Naive thymus-derived CD8-positive, alpha-beta T cell (primary cell): ENCODE measurements at regions not wholly inside any gene's neighbourhood (a gene's known extent, or its start where the extent isn't known, plus 50 kb on each side); places are given as distances from the start of the nearest gene placed in this dataset.

Source experiments
- ATAC-seq, 2 donors: fragments of 150-1000 bp; cut with Tn5 transposase in 1 of 2; sonication (Bioruptor Pico), chemical (Tn5 transposase) in 1 of 2; 1 replicate in 1 of 2; 2 replicates in 1 of 2; pipeline ENCODE4 v1.10.0; 2021; ENCODE audit warnings: mild to moderate bottlenecking in 2 of 2, moderate library complexity in 2 of 2
- POLR2A ChIA-PET: fragments of 350-600 bp; sonication (Branson Sonifier 250); formaldehyde crosslinking; loops from one replicate; lab custom pipeline; 2021; ENCODE audit warnings: antibody characterized with exemption; lab: Charles Lee
- DNase-seq, 10 donors: peaks; one replicate each; pipeline versions ENCODE4 v3.0.0 to v3.0.0-alpha.2; 2020 to 2022
- H3K27ac Mint-ChIP-seq, 10 donors: one replicate each; pipeline ENCODE4 v1.8.0; 2020 to 2022; ENCODE audit warnings: mild to moderate bottlenecking in 10 of 10, mixed read lengths in 10 of 10, moderate library complexity in 4 of 10, inconsistent platforms in 1 of 10
- H3K27me3 Mint-ChIP-seq, 5 donors: one replicate each; pipeline ENCODE4 v1.8.0; 2021 to 2022; ENCODE audit warnings: mixed read lengths in 5 of 5
- H3K36me3 Mint-ChIP-seq, 3 donors: one replicate each; pipeline ENCODE4 v1.8.0; 2020 to 2022; ENCODE audit warnings: mixed read lengths in 3 of 3, mild to moderate bottlenecking in 2 of 3, inconsistent platforms in 1 of 3
- H3K4me1 Mint-ChIP-seq, 4 donors: one replicate each; pipeline ENCODE4 v1.8.0; 2021 to 2022; ENCODE audit warnings: mixed read lengths in 4 of 4
- H3K4me3 Mint-ChIP-seq, 10 donors: one replicate each; pipeline ENCODE4 v1.8.0; 2020 to 2022; ENCODE audit warnings: mild to moderate bottlenecking in 10 of 10, mixed read lengths in 10 of 10, moderate library complexity in 6 of 10, inconsistent platforms in 1 of 10
- H3K9me3 Mint-ChIP-seq, 9 donors: one replicate each; pipeline ENCODE4 v1.8.0; 2020 to 2022; ENCODE audit warnings: mixed read lengths in 9 of 9, mild to moderate bottlenecking in 3 of 9, inconsistent platforms in 1 of 9, moderate library complexity in 1 of 9

DNA sequence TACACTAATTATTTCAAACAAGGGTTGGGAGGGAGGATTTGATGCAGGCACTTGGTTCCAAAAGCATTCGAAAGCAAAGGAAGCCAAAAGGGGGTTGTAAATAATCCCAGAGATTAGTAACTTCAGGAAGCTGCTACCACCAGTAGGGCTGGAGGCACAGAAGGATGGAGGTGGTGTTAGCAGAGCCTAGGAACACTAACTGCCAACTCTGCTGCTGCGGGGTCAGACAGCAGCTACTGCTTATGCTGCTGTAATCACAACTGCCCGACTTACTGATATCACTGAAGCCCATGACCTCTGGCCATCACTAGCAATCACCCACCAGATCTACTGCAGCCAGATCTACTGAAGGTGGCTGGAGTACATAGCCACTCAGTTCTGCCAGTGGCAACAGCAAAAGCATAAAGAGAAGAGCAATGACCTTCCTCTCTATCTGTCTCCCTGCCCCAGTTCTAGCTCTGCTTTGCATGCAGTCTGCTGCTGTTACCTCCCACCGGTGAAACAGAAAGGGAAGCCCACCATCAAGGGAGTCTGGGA is 408.5 kb downstream of the PLPP3 start:
- H3K4me1 Mint-ChIP-seq: peaks cover 0 to 2% (median 0%) of the 10 kb centered on the region in 4 donors
- no peak overlapping the region for H3K4me3 Mint-ChIP-seq
- H3K27me3 Mint-ChIP-seq: peaks cover 0 to 10% (median 5%) of the 10 kb centered on the region in 5 donors
- H3K9me3 Mint-ChIP-seq: peaks cover 0 to 7% (median 0%) of the 10 kb centered on the region in 9 donors
- POLR2A ChIA-PET: no interaction called here
- H3K27ac Mint-ChIP-seq: no peak overlapping the region
- ATAC-seq (no peak), DNase-seq (no peak)
- no peaks in the 10 kb centered on the region for H3K36me3 Mint-ChIP-seq

DNA sequence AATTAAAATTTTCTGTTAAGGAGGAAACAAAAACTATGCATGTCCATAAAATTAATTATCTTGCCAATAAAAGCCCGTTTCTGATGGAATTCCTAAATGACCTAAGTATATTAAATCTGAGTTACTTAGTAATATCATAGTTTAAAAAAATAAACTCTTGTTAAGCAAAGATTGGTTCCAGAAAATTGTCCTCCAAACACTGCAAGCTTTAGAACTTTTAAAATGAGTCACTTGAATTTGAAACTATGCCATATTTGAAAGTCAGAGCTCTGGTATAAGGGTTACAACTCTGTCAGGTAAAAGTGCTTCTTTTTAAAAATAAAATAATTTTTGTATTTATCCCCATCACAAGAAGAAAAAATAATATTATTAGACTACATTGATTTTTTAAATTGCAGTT is 409.5 kb downstream of the PLPP3 start:
- peaks cover 0 to 7% (median 0%) of the 10 kb centered on the region in 9 donors for H3K9me3 Mint-ChIP-seq
- ATAC-seq: no peak
- POLR2A ChIA-PET: no interaction called here
- no peak for DNase-seq
- H3K36me3 Mint-ChIP-seq: no peaks in the 10 kb centered on the region
- no peak overlapping the region for H3K27ac Mint-ChIP-seq
- peaks cover 0 to 2% (median 0%) of the 10 kb centered on the region in 4 donors for H3K4me1 Mint-ChIP-seq
- peaks cover 0 to 10% (median 6%) of the 10 kb centered on the region in 5 donors for H3K27me3 Mint-ChIP-seq
- H3K4me3 Mint-ChIP-seq: no peak overlapping the region

DNA sequence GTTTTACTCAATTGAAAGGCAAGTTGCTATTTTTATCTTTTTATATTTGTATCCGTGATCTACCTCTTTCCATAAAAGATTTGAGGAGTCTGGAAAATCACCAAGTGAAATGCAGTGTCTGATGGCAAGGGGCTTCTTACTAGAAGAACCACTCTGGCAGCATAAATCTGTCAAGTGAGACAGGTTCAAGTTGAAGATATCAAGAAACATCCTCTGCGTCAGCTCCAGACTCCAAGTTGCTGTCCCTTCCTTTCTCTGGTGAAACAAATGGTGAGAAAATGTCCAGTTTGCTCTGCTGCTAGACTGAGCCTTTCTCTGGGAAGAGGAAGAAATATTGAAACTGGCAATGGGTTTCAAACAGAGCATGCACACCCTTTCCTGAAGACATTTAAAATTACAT is 411.2 kb downstream of the PLPP3 start:
- no peak for DNase-seq
- Mint-ChIP-seq H3K27me3 (peaks cover 0 to 7% (median 6%) of the 10 kb centered on the region in 5 donors), H3K27ac (no peak overlapping the region), H3K4me3 (no peak overlapping the region), H3K9me3 (peaks cover 0 to 12% (median 0%) of the 10 kb centered on the region in 9 donors), H3K4me1 (peaks cover 0 to 2% (median 0%) of the 10 kb centered on the region in 4 donors), H3K36me3 (no peaks in the 10 kb centered on the region)
- ATAC-seq: no peak
- POLR2A ChIA-PET: no interaction called here

GRCh38 chr1:56167596-56167995 is 411.8 kb downstream of the PLPP3 start:
- no peak overlapping the region for H3K27ac Mint-ChIP-seq
- peaks cover 0 to 12% (median 0%) of the 10 kb centered on the region in 9 donors for H3K9me3 Mint-ChIP-seq
- no peak overlapping the region for H3K4me3 Mint-ChIP-seq
- no peak for DNase-seq
- POLR2A ChIA-PET: no interaction called here
- H3K4me1 Mint-ChIP-seq: peaks cover 0 to 2% (median 0%) of the 10 kb centered on the region in 4 donors
- no peaks in the 10 kb centered on the region for H3K36me3 Mint-ChIP-seq
- peaks cover 0 to 7% (median 6%) of the 10 kb centered on the region in 5 donors for H3K27me3 Mint-ChIP-seq
- ATAC-seq: no peak

GRCh38 chr1:56160773-56161315 is 418.5 kb downstream of the PLPP3 start:
- no peak overlapping the region for H3K27ac Mint-ChIP-seq
- ATAC-seq: no peak
- peaks cover 0 to 10% (median 0%) of the 10 kb centered on the region in 9 donors for H3K9me3 Mint-ChIP-seq
- no peak overlapping the region for H3K4me3 Mint-ChIP-seq
- POLR2A ChIA-PET: no interaction called here
- H3K36me3 Mint-ChIP-seq: no peaks in the 10 kb centered on the region
- no peaks in the 10 kb centered on the region for H3K4me1 Mint-ChIP-seq
- no peak for DNase-seq
- peaks cover 0 to 6% (median under 1%) of the 10 kb centered on the region in 5 donors for H3K27me3 Mint-ChIP-seq

- peaks cover 0 to 10% (median 0%) of the 10 kb centered on the region in 9 donors for H3K9me3 Mint-ChIP-seq
- no peak for ATAC-seq
- POLR2A ChIA-PET: no interaction called here
- H3K4me1 Mint-ChIP-seq: no peaks in the 10 kb centered on the region
- peak overlapping the region in 1 of 10 donors; percentile 60 for H3K27ac Mint-ChIP-seq
- H3K36me3 Mint-ChIP-seq: no peaks in the 10 kb centered on the region
- no peak for DNase-seq
- peaks cover 0 to 11% (median 1%) of the 10 kb centered on the region in 5 donors for H3K27me3 Mint-ChIP-seq
- H3K4me3 Mint-ChIP-seq: no peak overlapping the region
These were observed 422.1 kb downstream of the PLPP3 start for GRCh38 chr1:56156971-56157876.

DNA sequence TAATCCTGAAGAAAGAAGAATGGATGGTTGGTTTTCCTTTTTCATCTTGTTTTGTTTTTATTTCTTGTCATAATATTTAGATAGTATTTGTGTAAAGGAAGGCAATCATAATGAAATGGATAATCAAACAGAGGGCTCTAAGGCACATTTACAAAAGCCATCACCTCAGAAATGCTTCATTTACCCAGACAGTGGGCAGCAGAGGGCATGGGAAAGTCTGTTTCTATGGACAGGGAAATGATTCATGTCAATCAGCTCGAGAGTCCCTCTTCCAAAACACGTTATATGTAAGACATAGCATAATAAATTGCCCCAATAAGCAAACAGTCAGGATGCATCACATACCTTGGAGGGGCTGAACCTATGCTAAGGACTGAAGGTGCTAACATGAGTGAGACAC is 426.1 kb downstream of the PLPP3 start:
- POLR2A ChIA-PET: no interaction called here
- H3K9me3 Mint-ChIP-seq: peaks cover 0 to 2% (median 0%) of the 10 kb centered on the region in 9 donors
- H3K27ac Mint-ChIP-seq: no peak overlapping the region

GRCh38 chr1:56152635-56153034 is 426.7 kb downstream of the PLPP3 start:
- Mint-ChIP-seq H3K27ac (no peak overlapping the region), H3K4me3 (no peak overlapping the region), H3K4me1 (no peaks in the 10 kb centered on the region), H3K36me3 (no peaks in the 10 kb centered on the region), H3K9me3 (peaks cover 0 to 2% (median 0%) of the 10 kb centered on the region in 9 donors), H3K27me3 (peaks cover 0 to 5% (median 0%) of the 10 kb centered on the region in 5 donors)
- ATAC-seq (no peak), DNase-seq (no peak)
- POLR2A ChIA-PET: no interaction called here

More for the DNA sequence above, 426.1 kb downstream of the PLPP3 start:
- no peak for DNase-seq
- no peak overlapping the region for H3K4me3 Mint-ChIP-seq
- no peaks in the 10 kb centered on the region for H3K4me1 Mint-ChIP-seq
- peaks cover 0 to 5% (median 0%) of the 10 kb centered on the region in 5 donors for H3K27me3 Mint-ChIP-seq
- no peak for ATAC-seq
- no peaks in the 10 kb centered on the region for H3K36me3 Mint-ChIP-seq

DNA sequence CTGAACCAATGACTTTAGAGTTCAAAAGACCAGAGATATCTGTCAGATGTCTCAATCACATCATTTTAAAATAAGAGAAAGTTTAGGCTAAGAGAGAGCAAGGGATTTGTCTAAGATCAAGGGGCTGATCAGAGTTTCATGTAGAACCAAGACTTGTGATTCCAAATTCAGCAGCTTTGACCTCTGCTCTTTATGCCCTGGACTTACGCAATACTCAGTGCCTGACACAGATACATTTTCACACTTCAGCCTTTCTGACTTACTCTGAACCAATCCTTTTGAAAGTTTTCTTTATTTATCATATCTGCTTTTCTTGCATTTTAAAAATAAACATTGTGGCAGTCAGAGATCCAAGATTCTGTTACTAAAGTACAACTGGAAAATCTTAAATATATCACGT is 428.0 kb downstream of the PLPP3 start:
- ATAC-seq (no peak), DNase-seq (no peak)
- POLR2A ChIA-PET: no interaction called here
- Mint-ChIP-seq H3K27me3 (peaks cover 0 to 5% (median 0%) of the 10 kb centered on the region in 5 donors), H3K36me3 (no peaks in the 10 kb centered on the region), H3K4me3 (no peak overlapping the region), H3K4me1 (no peaks in the 10 kb centered on the region), H3K27ac (no peak overlapping the region), H3K9me3 (peaks cover 0 to 2% (median 0%) of the 10 kb centered on the region in 9 donors)

- H3K27ac Mint-ChIP-seq: no peak overlapping the region
- POLR2A ChIA-PET: no interaction called here
These were observed 428.7 kb downstream of the PLPP3 start for GRCh38 chr1:56150441-56151215.

GRCh38 chr1:56149761-56150160 is 429.6 kb downstream of the PLPP3 start:
- Mint-ChIP-seq H3K4me1 (no peaks in the 10 kb centered on the region), H3K27ac (no peak overlapping the region), H3K27me3 (peaks cover 0 to 7% (median 0%) of the 10 kb centered on the region in 5 donors), H3K4me3 (no peak overlapping the region), H3K9me3 (peaks cover 0 to 2% (median 0%) of the 10 kb centered on the region in 9 donors), H3K36me3 (no peaks in the 10 kb centered on the region)
- ATAC-seq: no peak
- DNase-seq: no peak
- POLR2A ChIA-PET: no interaction called here

More at GRCh38 chr1:56150441-56151215, 428.7 kb downstream of the PLPP3 start:
- Mint-ChIP-seq H3K4me1 (no peaks in the 10 kb centered on the region), H3K4me3 (no peak overlapping the region), H3K9me3 (peaks cover 0 to 2% (median 0%) of the 10 kb centered on the region in 9 donors), H3K27me3 (peaks cover 0 to 5% (median 0%) of the 10 kb centered on the region in 5 donors), H3K36me3 (no peaks in the 10 kb centered on the region)
- ATAC-seq (no peak), DNase-seq (no peak)
